Activated CD4-positive, alpha-beta T cell treated with anti-CD3 and anti-CD28 coated beads, Interleukin-2, Interleukin-4, amounts not matched to agents 100 ng/mL and 50 ng/mL, durations not matched to agents 16 hours and 8 hours (primary cell): ENCODE measurements at regions not wholly inside any gene's neighbourhood (a gene's known extent, or its start where the extent isn't known, plus 50 kb on each side); places are given as distances from the start of the nearest gene placed in this dataset.

Experiments
- DNase-seq: peaks from one replicate; pipeline ENCODE4 v3.0.0-alpha.2; 2020; ENCODE audit warnings: low spot score

- no peak for DNase-seq
These were observed 139.2 kb downstream of the ADAMTS15 start for GRCh38 chr11:130587658-130588057.

DNA sequence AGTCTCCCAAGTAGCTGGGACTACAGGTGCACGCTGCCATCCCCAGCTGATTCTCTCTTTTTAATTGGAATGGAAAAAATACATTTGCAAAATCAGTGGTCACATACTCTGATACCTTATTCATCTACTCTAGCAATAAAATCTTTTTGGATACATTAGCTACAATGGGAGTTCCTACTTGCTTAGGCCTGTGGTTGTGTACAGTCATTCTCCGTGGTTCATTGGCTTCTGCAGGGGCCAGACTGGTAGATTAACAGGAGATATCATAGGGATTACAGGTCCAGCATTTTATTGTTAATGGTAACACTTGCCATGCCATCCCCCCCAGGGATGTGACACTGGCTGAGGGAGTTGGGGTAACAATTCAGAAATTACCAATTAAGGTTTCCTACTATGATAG, 140.0 kb downstream of the ADAMTS15 start:
- DNase-seq, result no peak

GRCh38 chr11:130592056-130592455, 143.6 kb downstream of the ADAMTS15 start:
- DNase-seq, result no peak

- DNase-seq, result no peak
These were observed 144.6 kb downstream of the ADAMTS15 start for GRCh38 chr11:130593064-130593463.

DNA sequence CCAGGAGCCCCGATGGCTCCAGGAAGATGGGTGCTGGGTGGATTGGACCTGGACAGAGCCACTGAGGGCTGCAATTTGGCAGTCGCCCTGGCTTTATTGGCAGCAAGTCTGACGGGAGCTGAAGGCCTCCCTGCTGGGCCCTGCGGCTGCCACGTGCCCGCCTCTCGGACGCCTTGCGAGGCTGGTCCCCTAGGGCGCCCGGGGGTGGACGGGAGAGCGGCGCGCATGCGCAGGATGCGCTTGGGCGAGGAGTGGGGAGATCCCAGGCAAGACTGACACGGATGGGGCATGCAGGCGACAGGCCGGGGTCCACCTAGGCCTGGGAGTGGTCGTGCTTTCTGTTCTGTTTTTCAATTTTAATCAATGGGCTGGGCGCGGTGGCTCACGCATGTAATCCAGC, 150.0 kb downstream of the ADAMTS15 start:
- no peak for DNase-seq

- DNase-seq, result no peak
These were observed 150.7 kb downstream of the ADAMTS15 start for GRCh38 chr11:130599073-130599654.

GRCh38 chr11:130600139-130600538, 151.7 kb downstream of the ADAMTS15 start:
- DNase-seq, result no peak

DNA sequence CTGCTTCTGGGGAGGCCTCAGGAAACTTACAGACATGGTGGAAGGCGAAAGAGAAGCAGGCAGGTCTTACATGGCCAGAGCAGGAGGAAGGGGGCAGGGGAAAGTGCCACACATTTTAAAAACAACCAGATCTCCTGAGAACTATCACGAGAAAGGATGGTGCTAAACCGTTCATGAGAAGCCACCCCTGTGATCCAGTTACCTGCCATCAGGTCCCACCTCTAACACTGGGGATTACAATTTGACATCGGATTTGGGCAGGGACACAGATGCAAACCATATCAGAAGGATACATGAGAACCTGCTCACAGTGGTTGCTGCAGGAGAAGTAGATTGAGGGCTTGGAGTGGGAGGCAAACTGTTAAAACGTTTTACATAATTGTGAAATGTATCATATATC, 152.2 kb downstream of the ADAMTS15 start:
- DNase-seq, result no peak

DNA sequence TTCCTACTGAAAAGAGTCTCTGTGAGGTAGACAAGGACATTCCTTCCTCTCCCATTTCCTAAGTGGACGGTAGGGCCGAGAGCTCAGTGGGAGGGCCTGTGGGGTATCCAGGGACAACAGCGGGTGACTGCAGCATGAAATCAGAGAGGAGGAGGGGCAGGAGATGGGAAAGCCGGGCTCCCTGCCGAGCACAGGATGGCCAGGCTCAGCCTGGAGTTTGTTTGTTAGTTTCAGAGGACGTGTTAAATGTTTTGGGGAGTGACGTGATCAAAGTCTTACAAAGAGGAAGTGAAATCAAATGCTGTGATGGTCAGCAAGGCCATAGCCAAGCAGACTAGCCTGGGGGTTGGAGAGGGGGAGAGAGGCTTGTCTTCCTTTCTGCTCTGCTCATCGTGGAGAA, 152.7 kb downstream of the ADAMTS15 start:
- no peak for DNase-seq

GRCh38 chr11:130601764-130602460, 153.5 kb downstream of the ADAMTS15 start:
- no peak for DNase-seq

GRCh38 chr11:130602641-130603334, 154.3 kb downstream of the ADAMTS15 start:
- DNase-seq, result no peak

DNA sequence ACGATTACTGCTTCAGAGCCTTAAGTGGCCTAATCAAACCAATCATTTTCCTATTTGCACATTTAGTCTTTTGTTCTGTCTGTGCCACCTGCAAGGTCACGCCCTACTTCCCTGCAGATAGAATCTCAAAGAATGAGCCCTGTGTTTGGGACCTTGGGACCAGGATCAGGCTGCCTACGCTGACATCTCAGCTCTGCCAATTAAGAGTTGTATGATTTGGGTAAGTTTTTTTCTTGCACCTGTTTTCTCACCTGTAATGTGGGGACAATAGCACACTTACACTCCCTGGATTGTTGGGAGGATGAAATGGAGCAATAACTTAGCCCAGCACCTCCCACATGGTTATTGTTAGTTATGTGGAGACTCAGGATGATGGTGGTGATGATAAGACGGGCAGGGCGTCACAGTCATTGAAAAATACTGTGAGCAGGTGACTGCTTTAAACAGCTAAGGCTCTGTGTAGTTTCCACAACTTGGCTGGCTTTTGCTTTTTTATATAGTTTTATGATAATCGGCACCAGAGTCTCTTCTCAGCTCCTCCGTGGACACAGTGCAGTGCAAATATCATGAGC, 155.0 kb downstream of the ADAMTS15 start:
- DNase-seq, result no peak

DNA sequence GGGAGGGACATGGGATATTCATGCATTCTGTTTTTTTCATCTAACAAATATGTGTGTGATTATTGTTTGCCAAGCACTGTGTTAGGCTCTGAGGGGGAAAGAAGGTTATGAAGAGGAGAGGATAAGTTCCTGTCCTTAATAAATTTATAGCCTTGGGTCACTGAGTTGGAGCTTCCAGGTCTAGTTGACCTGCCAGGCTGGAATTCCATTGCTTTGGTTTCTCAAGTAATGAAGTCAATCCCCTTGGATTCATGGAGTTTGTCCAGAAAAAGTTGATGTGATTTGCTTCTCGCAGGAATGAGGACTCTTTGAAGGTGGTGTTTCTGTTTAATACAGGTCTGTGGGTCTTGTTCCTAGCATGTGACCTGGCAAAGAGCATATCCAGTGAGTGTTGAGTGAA, 156.2 kb downstream of the ADAMTS15 start:
- no peak for DNase-seq

DNA sequence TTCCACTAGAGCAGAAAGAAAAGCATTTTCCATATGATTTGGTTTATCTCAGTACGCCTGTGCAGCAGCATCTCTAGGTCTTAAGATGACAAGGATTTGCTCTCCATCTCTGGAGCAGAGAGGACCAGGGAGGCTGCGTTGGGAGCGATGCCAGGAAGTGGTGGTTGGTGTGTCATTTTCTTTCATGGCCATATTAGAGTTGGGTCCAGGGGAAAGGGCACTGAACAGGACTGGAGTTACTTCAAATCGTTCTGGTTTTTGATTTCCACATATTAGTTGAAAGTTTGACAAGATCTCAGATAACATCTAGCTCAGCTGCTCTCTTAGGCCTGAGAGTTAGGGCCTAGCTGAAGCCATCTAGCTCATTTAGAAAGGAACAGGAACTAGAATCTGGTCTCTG, 157.7 kb downstream of the ADAMTS15 start:
- no peak for DNase-seq

DNA sequence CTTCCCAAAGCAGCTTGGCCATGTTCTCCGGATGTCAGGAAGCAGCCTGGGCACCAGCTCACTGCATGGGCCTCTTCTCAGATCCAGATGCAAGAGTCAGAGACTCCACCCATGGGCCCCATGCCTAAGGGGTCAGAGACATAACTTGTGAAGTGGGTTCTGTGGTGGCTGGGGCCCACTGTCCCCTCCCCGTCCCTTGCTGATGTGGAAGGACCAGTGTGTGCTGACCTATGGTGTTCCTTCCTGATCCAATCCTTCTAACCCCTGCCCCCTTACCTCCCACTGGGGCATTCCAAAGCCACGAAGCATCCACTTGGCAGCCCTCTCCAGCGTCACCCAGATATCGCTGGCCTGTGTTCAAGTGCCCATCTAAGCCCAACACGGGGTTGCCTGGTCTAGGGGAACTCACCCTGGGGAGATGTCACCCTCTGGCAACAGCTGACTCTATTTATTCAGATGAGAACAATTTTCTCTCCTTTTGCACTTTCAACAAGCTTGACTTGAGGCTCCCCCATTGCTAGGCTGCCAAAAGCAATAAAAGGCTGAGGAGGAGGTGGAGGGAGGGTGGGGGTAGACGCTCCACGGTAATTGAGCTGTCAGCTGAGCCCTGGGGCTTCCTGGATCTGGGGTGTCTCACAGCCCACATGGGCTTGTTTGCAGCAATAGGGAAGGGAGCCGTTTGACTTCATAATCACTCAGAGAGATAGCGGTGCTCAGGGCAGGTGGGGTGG, 158.5 kb downstream of the ADAMTS15 start:
- no peak for DNase-seq

- no peak for DNase-seq
These were observed 159.8 kb downstream of the ADAMTS15 start for GRCh38 chr11:130608287-130608686.

GRCh38 chr11:130609121-130610035, 160.9 kb downstream of the ADAMTS15 start:
- DNase-seq, result no peak

DNA sequence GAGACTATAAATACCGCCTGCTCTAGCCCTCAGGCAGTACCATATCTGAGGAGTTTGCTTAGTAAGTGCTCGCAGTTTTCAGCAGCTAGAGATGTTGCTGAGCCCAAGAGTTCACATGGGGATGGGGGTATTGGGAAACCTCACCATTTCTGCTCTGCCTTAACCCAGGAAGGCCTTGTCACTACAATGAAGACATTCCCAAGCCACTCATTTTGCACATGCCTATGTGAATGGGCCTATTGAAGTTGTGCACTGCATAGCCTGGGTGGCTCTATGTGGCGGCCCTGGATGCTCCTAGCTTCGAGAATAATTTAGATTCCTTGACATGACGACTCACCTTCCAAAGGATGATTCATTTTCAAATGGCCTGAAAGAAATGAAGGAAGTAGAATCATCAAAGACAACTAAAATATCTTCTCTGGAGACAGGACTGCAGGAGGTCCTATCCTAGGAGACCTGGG, 163.4 kb downstream of the ADAMTS15 start:
- no peak for DNase-seq

DNA sequence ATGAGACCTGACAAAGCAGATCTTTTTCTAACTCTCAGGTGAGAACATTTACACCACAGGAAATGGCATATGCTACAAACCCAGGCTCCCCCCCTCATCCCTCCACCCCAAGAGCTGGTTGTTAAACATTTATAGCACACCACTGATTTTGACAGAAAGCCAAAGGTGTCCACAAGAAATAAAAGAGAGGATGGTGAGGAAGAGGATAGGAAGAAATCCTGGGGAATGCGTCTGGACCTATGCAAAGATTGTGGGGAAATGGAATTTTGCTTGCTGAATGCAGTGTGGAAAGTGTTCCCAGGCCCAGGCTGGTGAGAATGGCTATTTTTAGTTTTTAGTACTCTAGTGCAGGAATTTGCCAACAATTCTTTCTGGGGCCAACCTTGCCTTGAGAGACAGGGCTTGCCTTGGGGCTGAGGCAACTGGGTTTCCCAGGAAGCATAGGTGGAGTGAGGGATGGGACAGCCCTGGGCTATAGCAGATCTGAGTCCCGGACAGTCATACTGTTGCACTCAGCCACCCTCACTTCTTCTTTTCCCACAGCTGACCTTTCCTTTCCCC, 163.9 kb downstream of the ADAMTS15 start:
- no peak for DNase-seq

GRCh38 chr11:130613396-130613795, 165.0 kb downstream of the ADAMTS15 start:
- no peak for DNase-seq

DNA sequence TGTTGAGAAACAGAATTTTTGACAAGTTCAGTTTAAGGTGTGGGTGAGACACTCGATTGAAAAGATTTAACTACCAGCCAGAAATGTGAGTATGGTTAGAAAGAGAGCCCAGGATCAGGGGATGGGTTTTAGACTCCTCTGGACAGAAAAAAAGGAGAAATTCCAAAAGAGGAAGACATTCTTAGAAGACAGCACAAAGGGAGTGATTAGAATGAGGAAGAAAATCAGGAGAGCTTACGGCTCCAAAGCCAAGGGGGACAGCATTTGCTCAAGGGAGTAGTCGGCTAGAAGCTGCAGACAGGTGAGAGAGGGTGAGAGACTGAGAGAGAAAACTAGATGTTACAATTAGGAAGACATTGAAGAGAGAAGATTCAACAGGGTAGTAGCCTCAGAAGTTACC, 166.1 kb downstream of the ADAMTS15 start:
- no peak for DNase-seq
